IMR-90 (cell line): ENCODE measurements at regions not wholly inside any gene's neighbourhood (a gene's known extent, or its start where the extent isn't known, plus 50 kb on each side); places are given as distances from the start of the nearest gene placed in this dataset.

Source experiments
- ATAC-seq: fragments of 200-7000 bp; cut with Tn5 transposase; 2 replicates; pipeline ENCODE4 v1.9.1; 2020; ENCODE audit warnings: low read depth, mild to moderate bottlenecking, moderate library complexity
- BruUV-seq: library from RNA; stranded (reverse); fragments of 400-500 nt; replicated peaks from 2 replicates; lab custom pipeline; 2021; lab: Mats Ljungman, UMichigan
- CTCF ChIA-PET: fragments of 300-600 bp; formaldehyde crosslinking; extraction: SDS; loops from one replicate; lab custom pipeline; 2021; ENCODE audit warnings: antibody characterized with exemption; lab: Yijun Ruan, JAX
- POLR2A ChIA-PET: fragments of 300-600 bp; sonication (Branson Sonifier 250); formaldehyde crosslinking; loops from one replicate; lab custom pipeline; 2022; ENCODE audit warnings: antibody characterized with exemption; ENCODE audit not compliant: unreplicated experiment; lab: Charles Lee
- DNase-seq: peaks from one replicate; pipeline ENCODE4 v3.0.0; 2013
- H2AFZ ChIP-seq: replicated peaks from 2 replicates; pipeline ENCODE3; 2013; ENCODE audit warnings: low read length, mild to moderate bottlenecking; ENCODE audit not compliant: poor library complexity
- H2AK5ac ChIP-seq: 2 replicates; pipeline ENCODE4 v1.6.1; 2013; ENCODE audit warnings: low read depth, low read length, inconsistent platforms
- H2AK9ac ChIP-seq: replicated peaks from 2 replicates; pipeline ENCODE3; 2013; ENCODE audit warnings: mild to moderate bottlenecking, low read depth, low read length, moderate library complexity; ENCODE audit not compliant: poor library complexity
- H2BK120ac ChIP-seq: 2 replicates; pipeline ENCODE4 v1.6.1; 2013; ENCODE audit warnings: low read depth, low read length, inconsistent platforms
- H2BK15ac ChIP-seq: 3 replicates; pipeline ENCODE4 v1.6.1; 2013; ENCODE audit warnings: low read depth, low read length, inconsistent platforms
- H2BK20ac ChIP-seq: 2 replicates; pipeline ENCODE4 v1.6.1; 2013; ENCODE audit warnings: low read depth, mild to moderate bottlenecking, inconsistent platforms, low read length, moderate library complexity
- H2BK5ac ChIP-seq: 2 replicates; pipeline ENCODE4 v1.6.1; 2013; ENCODE audit warnings: mild to moderate bottlenecking, low read depth, low read length, inconsistent platforms; ENCODE audit not compliant: poor library complexity, severe bottlenecking
- H3K14ac ChIP-seq: replicated peaks from 2 replicates; pipeline ENCODE4 v1.6.1; 2013; ENCODE audit warnings: low read depth, low read length, inconsistent platforms
- H3K18ac ChIP-seq: 2 replicates; pipeline ENCODE4 v1.6.1; 2013; ENCODE audit warnings: low read depth, low read length, control low read depth
- H3K23ac ChIP-seq: 2 replicates; pipeline ENCODE4 v1.6.1; 2013; ENCODE audit warnings: low read depth, low read length, inconsistent platforms
- H3K27ac ChIP-seq: 2 replicates; pipeline ENCODE4 v1.5.1; 2013; ENCODE audit warnings: mild to moderate bottlenecking, control low read depth, low read length; ENCODE audit not compliant: insufficient read depth
- H3K27me3 ChIP-seq: 2 replicates; pipeline ENCODE4 v1.6.1; 2013; ENCODE audit warnings: low read length; ENCODE audit not compliant: control insufficient read depth, insufficient read depth
- H3K36me3 ChIP-seq: 2 replicates; pipeline ENCODE4 v1.6.1; 2013; ENCODE audit warnings: low read length, mixed read lengths; ENCODE audit not compliant: control insufficient read depth, insufficient read depth
- H3K4ac ChIP-seq: 2 replicates; pipeline ENCODE4 v1.6.1; 2013; ENCODE audit warnings: low read depth, low read length, inconsistent platforms
- H3K4me1 ChIP-seq: 2 replicates; pipeline ENCODE4 v1.6.1; 2013; ENCODE audit warnings: low read length, mixed read lengths; ENCODE audit not compliant: control insufficient read depth, insufficient read depth
- H3K4me2 ChIP-seq: 2 replicates; pipeline ENCODE4 v1.6.1; 2013; ENCODE audit warnings: low read depth, mild to moderate bottlenecking, control low read depth, low read length, moderate library complexity
- H3K4me3 ChIP-seq: 2 replicates; pipeline ENCODE4 v1.5.1; 2013; ENCODE audit warnings: low read depth, mild to moderate bottlenecking, control low read depth, low read length, moderate library complexity; ENCODE audit not compliant: insufficient read depth
- H3K56ac ChIP-seq: 2 replicates; pipeline ENCODE4 v1.6.1; 2013; ENCODE audit warnings: low read length, inconsistent platforms; ENCODE audit not compliant: insufficient read depth; ENCODE audit errors: extremely low read depth
- H3K79me1 ChIP-seq, 2 experiments: 2 replicates each; pipeline ENCODE4 v1.6.1; 2013; ENCODE audit warnings: low read length in 2 of 2, inconsistent platforms in 1 of 2, low read depth in 1 of 2
- H3K9ac ChIP-seq: 2 replicates; pipeline ENCODE4 v1.6.1; 2013; ENCODE audit warnings: low read depth, low read length, control low read depth
- H3K9me1 ChIP-seq: 2 replicates; pipeline ENCODE4 v1.6.1; 2013; ENCODE audit warnings: low read length, inconsistent platforms; ENCODE audit not compliant: insufficient read depth
- H3K9me3 ChIP-seq: 2 replicates; pipeline ENCODE4 v1.6.1; 2013; ENCODE audit warnings: low read length; ENCODE audit not compliant: control insufficient read depth, insufficient read depth
- H4K20me1 ChIP-seq: 2 replicates; pipeline ENCODE4 v1.6.1; 2013; ENCODE audit warnings: low read length, inconsistent platforms; ENCODE audit not compliant: insufficient read depth
- H4K5ac ChIP-seq: 2 replicates; pipeline ENCODE4 v1.6.1; 2013; ENCODE audit warnings: mild to moderate bottlenecking, low read depth, low read length, control low read depth
- H4K8ac ChIP-seq, 2 experiments: 2 replicates each; pipeline ENCODE4 v1.6.1; 2013; ENCODE audit warnings: low read depth in 2 of 2, low read length in 2 of 2, control low read depth in 1 of 2, inconsistent platforms in 1 of 2
- H4K91ac ChIP-seq: 2 replicates; pipeline ENCODE4 v1.6.1; 2013; ENCODE audit warnings: low read depth, low read length, inconsistent platforms; ENCODE audit not compliant: insufficient read depth
- BHLHE40 ChIP-seq: fragments of 150-350 bp; IDR thresholded peaks from 2 replicates; pipeline ENCODE4 v1.6.1; 2016; ENCODE audit warnings: mild to moderate bottlenecking, low read depth, low read length
- MAFK ChIP-seq: IDR thresholded peaks from 2 replicates; pipeline ENCODE4 v1.6.1; 2012; ENCODE audit warnings: low read depth, low read length, improper control_type of control experiment
- RFX5 ChIP-seq: IDR thresholded peaks from 2 replicates; pipeline ENCODE4 v1.8.0; 2012; ENCODE audit warnings: low read depth, mild to moderate bottlenecking, low read length, moderate library complexity
- dilution Hi-C: fragments of 300-500 bp; cut with HindIII; formaldehyde crosslinking; loops from one replicate; pipeline ENCODE4 v1.14.3; 2018; ENCODE audit warnings: low sequenced_read_pairs; ENCODE audit not compliant: unreplicated experiment
- in situ Hi-C: fragments of 300-500 bp; cut with MboI; formaldehyde crosslinking; loops from 3 replicates; pipeline ENCODE4 v1.14.3; 2019; ENCODE audit warnings: low sequenced_read_pairs, inconsistent platforms, mixed read lengths
- intact Hi-C: fragments of 100-400 bp; cut with micrococcal nuclease; formaldehyde crosslinking; loops from 2 replicates; pipeline ENCODE4 v1.10.0; 2022

- H3K36me3 ChIP-seq = no peaks in the 10 kb centered on the region
- no peak overlapping the region for H3K4me3 ChIP-seq
- ChIA-PET CTCF (interaction anchor here (0.7 kb wide), 1 partner anchor 26 kb away, joined by 3 read pairs; no protein-coding TSS in a partner anchor), POLR2A (no interaction called here)
- TF ChIP-seq RFX5 (no peak), MAFK (peak; percentile 77), BHLHE40 (no peak)
- no peak overlapping the region for H4K91ac ChIP-seq
- no peaks in the 10 kb centered on the region for H3K79me1 ChIP-seq
- BruUV-seq = no TSS peak
- intact Hi-C loops = no loop called here
- no peak overlapping the region for H3K4me2 ChIP-seq
- H2BK20ac ChIP-seq = no peak overlapping the region
- no peak overlapping the region for H2AK5ac ChIP-seq
- peaks cover 2% of the 10 kb centered on the region; the same call in 1 of the 2 replicates for H3K9me1 ChIP-seq
- no peak overlapping the region for H4K8ac ChIP-seq
- no peak overlapping the region for H3K56ac ChIP-seq
- H3K27me3 ChIP-seq = no peaks in the 10 kb centered on the region
- in situ Hi-C loops = no loop called here
- H3K18ac ChIP-seq = no peak overlapping the region
- no peak overlapping the region for H2AFZ ChIP-seq
- no peak overlapping the region for H2BK15ac ChIP-seq
- DNase-seq (no peak), ATAC-seq (no peak)
- no peak overlapping the region for H4K5ac ChIP-seq
- H3K9ac ChIP-seq = no peak overlapping the region
- no peak overlapping the region for H3K27ac ChIP-seq
- H3K14ac ChIP-seq = no peak overlapping the region
- no peak overlapping the region for H2AK9ac ChIP-seq
- dilution Hi-C loops = no loop called here
- no peaks in the 10 kb centered on the region for H4K20me1 ChIP-seq
- no peaks in the 10 kb centered on the region for H3K9me3 ChIP-seq
- no peak overlapping the region for H2BK5ac ChIP-seq
- no peak overlapping the region for H2BK120ac ChIP-seq
- no peak overlapping the region for H3K4ac ChIP-seq
- no peak overlapping the region for H3K23ac ChIP-seq
- peaks cover 13% of the 10 kb centered on the region for H3K4me1 ChIP-seq
Observed at GRCh38 chr2:63740020-63740419, 101.7 kb upstream of the UGP2 start.
